ENCODE measurements at regions not wholly inside any gene's neighbourhood (a gene's known extent, or its start where the extent isn't known, plus 50 kb on each side); places are given as distances from the start of the nearest gene placed in this dataset.

GRCh38 chr9:86652736-86653135, 294.6 kb downstream of the GAS1 start:
- Mint-ChIP-seq H3K27me3 (peaks cover 4% of the 10 kb centered on the region), H3K9me3 (no peaks in the 10 kb centered on the region), H3K27ac (no peak overlapping the region), H3K4me1 (no peaks in the 10 kb centered on the region), H3K36me3 (no peaks in the 10 kb centered on the region), H3K4me3 (no peak overlapping the region)
- DNase-seq: no peak
- CTCF ChIA-PET: interaction anchor here (1.2 kb wide), 1 partner anchor 17 kb away, joined by 3 read pairs; no protein-coding TSS in a partner anchor

- Mint-ChIP-seq H3K27me3 (peaks cover 4% of the 10 kb centered on the region), H3K27ac (no peak overlapping the region), H3K9me3 (no peaks in the 10 kb centered on the region), H3K4me3 (no peak overlapping the region), H3K4me1 (no peaks in the 10 kb centered on the region), H3K36me3 (no peaks in the 10 kb centered on the region)
- no peak for DNase-seq
- CTCF ChIA-PET: no interaction called here
Measured at GRCh38 chr9:86649913-86650312, 295.7 kb upstream of the TUT7 start.

DNA sequence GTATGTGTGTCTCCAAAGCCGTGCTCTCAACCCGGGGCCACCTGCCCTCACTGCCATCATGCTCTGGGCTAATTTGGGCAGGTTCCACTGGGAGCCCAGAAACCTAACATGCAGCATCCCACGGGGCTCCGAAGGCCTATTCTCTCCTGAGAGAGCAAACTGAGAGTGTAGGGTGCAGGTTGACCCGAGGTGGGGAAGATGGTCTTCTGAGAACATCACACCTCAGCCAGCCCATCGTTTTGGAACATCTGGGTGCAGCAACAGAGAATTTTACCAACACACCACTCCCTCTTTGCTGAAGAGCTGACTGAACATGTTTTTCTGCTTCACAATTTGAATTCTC, 294.6 kb upstream of the TUT7 start:
- DNase-seq: no peak
- Mint-ChIP-seq H3K36me3 (no peaks in the 10 kb centered on the region), H3K9me3 (no peaks in the 10 kb centered on the region), H3K4me3 (no peak overlapping the region), H3K27me3 (peaks cover 4% of the 10 kb centered on the region), H3K27ac (no peak overlapping the region), H3K4me1 (no peaks in the 10 kb centered on the region)
- CTCF ChIA-PET: no interaction called here

- H3K36me3 Mint-ChIP-seq: no peaks in the 10 kb centered on the region
- DNase-seq: no peak
- no peaks in the 10 kb centered on the region for H3K9me3 Mint-ChIP-seq
- peaks cover 4% of the 10 kb centered on the region for H3K27me3 Mint-ChIP-seq
- H3K4me3 Mint-ChIP-seq: no peak overlapping the region
- no peaks in the 10 kb centered on the region for H3K4me1 Mint-ChIP-seq
- CTCF ChIA-PET: no interaction called here
- H3K27ac Mint-ChIP-seq: no peak overlapping the region
Measured at GRCh38 chr9:86648156-86648827, 294.1 kb upstream of the TUT7 start.

GRCh38 chr9:86645303-86645702, 291.1 kb upstream of the TUT7 start:
- no peaks in the 10 kb centered on the region for H3K4me1 Mint-ChIP-seq
- no peak overlapping the region for H3K27ac Mint-ChIP-seq
- no peak for DNase-seq
- no peaks in the 10 kb centered on the region for H3K9me3 Mint-ChIP-seq
- H3K4me3 Mint-ChIP-seq: no peak overlapping the region
- CTCF ChIA-PET: no interaction called here
- H3K27me3 Mint-ChIP-seq: no peaks in the 10 kb centered on the region
- no peaks in the 10 kb centered on the region for H3K36me3 Mint-ChIP-seq

DNA sequence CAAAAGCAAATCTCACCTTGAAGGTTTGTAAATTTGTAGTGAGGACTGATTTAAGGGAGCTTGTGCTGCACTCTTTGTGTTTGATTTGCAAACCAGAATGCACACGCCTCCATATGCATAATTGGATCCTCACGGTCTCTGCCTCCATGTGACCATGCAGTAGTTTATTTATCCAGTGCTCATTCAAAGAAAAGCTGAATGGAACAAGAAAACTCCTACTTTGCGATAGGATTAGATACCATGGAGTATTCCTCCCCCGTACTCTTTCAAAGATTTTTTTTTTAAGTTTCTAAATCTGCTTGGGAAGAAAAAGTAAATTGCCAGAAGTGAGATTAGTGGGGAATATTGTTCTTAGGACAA, 290.4 kb upstream of the TUT7 start:
- Mint-ChIP-seq H3K4me1 (no peaks in the 10 kb centered on the region), H3K4me3 (no peak overlapping the region), H3K27ac (no peak overlapping the region), H3K36me3 (no peaks in the 10 kb centered on the region), H3K27me3 (peaks cover 1% of the 10 kb centered on the region), H3K9me3 (no peaks in the 10 kb centered on the region)
- CTCF ChIA-PET: no interaction called here
- no peak for DNase-seq

- CTCF ChIA-PET: no interaction called here
- no peak overlapping the region for H3K4me3 Mint-ChIP-seq
Measured at GRCh38 chr9:86643946-86644674, 289.9 kb upstream of the TUT7 start.

GRCh38 chr9:86642721-86643120, 288.5 kb upstream of the TUT7 start:
- Mint-ChIP-seq H3K27ac (no peak overlapping the region), H3K9me3 (no peaks in the 10 kb centered on the region), H3K4me3 (no peak overlapping the region), H3K36me3 (no peaks in the 10 kb centered on the region), H3K27me3 (peaks cover 3% of the 10 kb centered on the region), H3K4me1 (no peaks in the 10 kb centered on the region)
- CTCF ChIA-PET: no interaction called here
- no peak for DNase-seq

More at GRCh38 chr9:86643946-86644674, 289.9 kb upstream of the TUT7 start:
- Mint-ChIP-seq H3K9me3 (no peaks in the 10 kb centered on the region), H3K27ac (no peak overlapping the region), H3K4me1 (no peaks in the 10 kb centered on the region), H3K27me3 (peaks cover 3% of the 10 kb centered on the region), H3K36me3 (no peaks in the 10 kb centered on the region)
- no peak for DNase-seq

DNA sequence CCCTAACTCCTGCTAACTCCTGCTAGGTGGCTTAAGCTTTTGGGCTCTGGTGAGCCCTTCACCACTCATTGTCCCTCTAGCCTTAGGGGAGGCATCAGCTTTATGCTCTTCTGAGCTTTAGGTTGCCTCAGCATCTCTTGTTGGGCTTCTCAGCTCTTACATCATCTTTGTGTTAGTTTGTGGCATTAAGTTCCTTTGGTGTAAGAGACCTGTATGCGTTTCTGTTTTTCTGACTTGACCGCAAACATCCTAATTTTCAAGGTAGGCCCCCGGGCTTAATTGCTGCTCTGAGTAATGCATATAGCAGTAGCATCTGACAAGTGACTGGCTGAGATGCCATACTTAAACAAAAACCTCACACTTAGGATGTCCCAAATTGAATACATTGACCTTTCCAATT, 287.8 kb upstream of the TUT7 start:
- CTCF ChIA-PET: interaction anchor here (1.1 kb wide), 1 partner anchor 109 kb away, joined by 3 read pairs; no protein-coding TSS in a partner anchor
- Mint-ChIP-seq H3K27ac (no peak overlapping the region), H3K36me3 (no peaks in the 10 kb centered on the region), H3K4me3 (no peak overlapping the region), H3K9me3 (no peaks in the 10 kb centered on the region), H3K4me1 (no peaks in the 10 kb centered on the region), H3K27me3 (peaks cover 3% of the 10 kb centered on the region)
- DNase-seq: no peak

DNA sequence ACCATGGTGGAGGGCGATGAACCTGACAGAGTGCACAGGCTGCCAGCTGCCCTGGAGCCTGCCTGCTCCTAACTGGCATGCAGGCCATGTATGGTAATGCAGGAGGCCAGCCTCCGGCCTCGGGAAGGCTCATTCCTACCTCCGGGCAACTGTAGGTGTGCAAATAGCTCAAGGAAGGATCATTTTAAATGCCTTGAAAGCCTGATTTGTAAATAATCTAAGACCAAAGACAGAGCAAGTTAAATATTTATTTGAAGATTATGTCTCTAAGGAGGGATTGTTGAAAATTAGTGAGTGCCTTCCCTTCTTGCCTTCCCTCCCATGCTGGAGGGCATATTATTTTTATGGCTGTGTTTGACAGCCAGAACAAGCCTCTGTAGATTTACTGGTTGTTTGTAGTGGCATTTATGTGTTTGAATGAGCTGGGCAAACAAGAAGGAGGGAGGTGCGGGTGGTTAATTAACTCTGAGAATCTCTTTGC, 285.7 kb upstream of the TUT7 start:
- no peak for DNase-seq
- H3K36me3 Mint-ChIP-seq: no peaks in the 10 kb centered on the region
- no peaks in the 10 kb centered on the region for H3K4me1 Mint-ChIP-seq
- H3K27ac Mint-ChIP-seq: no peak overlapping the region
- H3K27me3 Mint-ChIP-seq: peaks cover 3% of the 10 kb centered on the region
- CTCF ChIA-PET: no interaction called here
- no peak overlapping the region for H3K4me3 Mint-ChIP-seq
- H3K9me3 Mint-ChIP-seq: no peaks in the 10 kb centered on the region

DNA sequence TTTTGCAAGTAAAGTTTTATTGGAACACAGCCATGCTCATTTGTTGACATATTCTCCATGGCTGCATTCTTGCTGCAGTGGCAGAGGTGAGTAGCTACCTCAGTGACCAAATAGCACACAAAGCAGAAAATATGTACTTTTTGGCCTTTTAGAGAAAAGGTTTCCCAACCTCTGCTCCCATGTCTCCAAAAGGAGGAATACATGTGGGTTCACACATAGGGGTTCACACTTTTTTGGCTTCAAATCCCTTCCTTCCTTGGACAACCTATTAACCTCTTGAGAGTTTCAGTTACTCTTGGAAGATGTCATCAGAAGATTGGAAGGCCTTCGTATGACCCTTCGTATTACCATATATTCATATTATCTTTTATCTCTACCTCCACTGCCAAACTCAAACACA, 285.1 kb upstream of the TUT7 start:
- H3K4me1 Mint-ChIP-seq: no peaks in the 10 kb centered on the region
- no peak overlapping the region for H3K27ac Mint-ChIP-seq
- CTCF ChIA-PET: interaction anchor here (2.5 kb wide), 1 partner anchor 686 kb away, joined by 13 read pairs; no protein-coding TSS in a partner anchor
- no peaks in the 10 kb centered on the region for H3K9me3 Mint-ChIP-seq
- H3K27me3 Mint-ChIP-seq: peaks cover 3% of the 10 kb centered on the region
- H3K36me3 Mint-ChIP-seq: no peaks in the 10 kb centered on the region
- DNase-seq: no peak
- H3K4me3 Mint-ChIP-seq: no peak overlapping the region

DNA sequence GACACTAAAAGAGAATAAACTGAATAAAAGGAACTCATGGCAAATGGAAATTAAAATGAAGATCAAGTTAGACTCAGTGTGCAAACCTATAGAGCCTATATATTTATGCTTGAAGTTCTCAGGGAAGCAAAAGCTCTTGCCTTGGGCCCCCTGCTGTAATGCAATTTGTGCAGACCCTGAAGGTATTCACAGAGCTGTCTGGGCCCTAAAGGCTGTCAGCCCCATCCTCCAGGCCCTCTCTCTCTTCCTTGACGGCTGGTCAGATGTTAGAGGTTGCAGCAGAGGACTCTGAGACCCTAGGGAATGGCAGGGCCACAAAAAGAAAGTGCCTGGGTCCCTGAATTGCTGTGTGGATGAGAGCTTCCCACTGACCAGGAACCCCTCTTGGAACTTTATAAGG, 283.9 kb upstream of the TUT7 start:
- Mint-ChIP-seq H3K4me3 (no peak overlapping the region), H3K27me3 (peaks cover 3% of the 10 kb centered on the region), H3K4me1 (no peaks in the 10 kb centered on the region), H3K9me3 (no peaks in the 10 kb centered on the region), H3K36me3 (no peaks in the 10 kb centered on the region), H3K27ac (no peak overlapping the region)
- no peak for DNase-seq
- CTCF ChIA-PET: interaction anchor here (0.6 to 2.5 kb wide), 4 partner anchors 21 to 687 kb away, joined by 3 to 13 read pairs (median 4); no protein-coding TSS in a partner anchor

DNA sequence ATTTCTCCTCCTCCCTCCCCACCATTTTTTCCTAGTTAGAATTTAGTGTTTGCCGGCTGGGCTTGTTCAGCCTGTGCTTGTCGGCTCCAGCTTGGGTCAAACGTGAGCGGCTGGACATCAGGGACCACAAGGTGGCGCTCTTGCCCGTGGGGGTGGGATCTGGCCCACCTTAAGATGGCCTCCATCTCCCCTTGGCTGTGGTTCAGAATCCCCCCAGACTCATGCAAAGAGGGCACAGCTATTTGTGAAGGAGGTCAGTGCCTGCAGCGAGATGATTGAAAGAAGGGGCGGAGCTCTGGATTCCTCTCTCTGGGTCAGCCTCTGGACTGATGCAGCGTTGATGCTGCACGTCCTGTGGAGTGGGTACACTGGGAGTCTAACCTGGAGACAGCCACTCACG, 283.3 kb upstream of the TUT7 start:
- Mint-ChIP-seq H3K4me1 (no peaks in the 10 kb centered on the region), H3K27me3 (peaks cover 3% of the 10 kb centered on the region), H3K36me3 (no peaks in the 10 kb centered on the region), H3K9me3 (no peaks in the 10 kb centered on the region), H3K27ac (no peak overlapping the region), H3K4me3 (no peak overlapping the region)
- CTCF ChIA-PET: interaction anchor here (1.1 to 2.5 kb wide), 4 partner anchors 21 to 692 kb away, joined by 3 to 13 read pairs (median 4); no protein-coding TSS in a partner anchor
- DNase-seq: no peak

DNA sequence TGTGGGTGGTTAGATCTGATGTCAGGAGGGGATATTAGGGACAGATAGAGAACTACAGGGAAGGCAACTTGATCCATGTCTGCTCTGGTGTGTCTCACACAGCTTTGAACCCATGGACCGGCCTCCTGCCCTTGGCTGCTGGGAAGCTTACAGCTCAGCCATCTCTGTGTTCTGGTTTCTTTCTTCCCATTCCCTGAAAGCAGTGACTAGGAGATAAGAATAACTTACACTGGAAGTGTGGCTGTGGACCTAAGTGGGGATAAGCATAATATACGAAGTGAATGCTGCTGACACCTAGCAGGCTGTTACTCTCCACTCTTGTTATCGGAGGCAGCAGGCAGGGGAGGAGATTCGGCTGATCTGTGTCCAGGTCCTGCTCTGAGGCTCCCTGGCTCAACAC, 282.3 kb upstream of the TUT7 start:
- H3K4me3 Mint-ChIP-seq: no peak overlapping the region
- H3K9me3 Mint-ChIP-seq: no peaks in the 10 kb centered on the region
- H3K4me1 Mint-ChIP-seq: no peaks in the 10 kb centered on the region
- H3K27me3 Mint-ChIP-seq: peaks cover 3% of the 10 kb centered on the region
- H3K27ac Mint-ChIP-seq: no peak overlapping the region
- CTCF ChIA-PET: interaction anchor here (1.5 to 2.5 kb wide), 2 partner anchors 685 to 688 kb away, joined by 4 to 13 read pairs; no protein-coding TSS in a partner anchor
- DNase-seq: no peak
- H3K36me3 Mint-ChIP-seq: no peaks in the 10 kb centered on the region

DNA sequence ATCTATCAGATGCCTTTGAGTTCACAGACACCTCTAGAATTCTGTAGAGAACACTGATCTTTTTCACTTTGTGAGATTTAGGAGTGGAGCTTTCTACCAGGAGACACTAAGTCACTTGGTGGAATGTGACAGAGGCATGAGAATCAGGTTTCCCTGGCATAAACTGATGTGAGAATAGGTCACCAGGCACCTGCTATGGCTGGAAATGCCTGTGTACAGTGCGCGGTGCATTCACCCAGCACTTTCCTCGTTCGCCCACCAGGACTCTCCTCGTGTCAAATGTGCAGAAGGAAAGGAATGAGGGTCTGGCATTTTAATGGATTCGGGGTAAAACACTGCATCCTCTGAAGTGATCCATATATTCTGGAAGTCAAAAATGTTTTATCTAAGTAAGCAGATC, 281.8 kb upstream of the TUT7 start:
- Mint-ChIP-seq H3K9me3 (no peaks in the 10 kb centered on the region), H3K27me3 (peaks cover 3% of the 10 kb centered on the region), H3K4me3 (no peak overlapping the region), H3K36me3 (no peaks in the 10 kb centered on the region), H3K4me1 (no peaks in the 10 kb centered on the region), H3K27ac (no peak overlapping the region)
- CTCF ChIA-PET: interaction anchor here (1.1 kb wide), 1 partner anchor 17 kb away, joined by 3 read pairs; no protein-coding TSS in a partner anchor
- DNase-seq: no peak

Measured in activated naive CD4-positive, alpha-beta T cell treated with anti-CD3 and anti-CD28 coated beads, Interleukin-2, amount 10 ng/mL, durations not matched to agents 7 days and 5 days (primary cell).